ENCODE measurements at regions not wholly inside any gene's neighbourhood (a gene's known extent, or its start where the extent isn't known, plus 50 kb on each side); places are given as distances from the start of the nearest gene placed in this dataset.

GRCh38 chr11:69423181-69423580, 58.3 kb upstream of the LINC01488 start:
- no peaks in the 10 kb centered on the region for H3K4me1 ChIP-seq (ENCODE audit: control insufficient read depth, insufficient read depth, low read length)
- CTCF ChIA-PET = interaction anchor here (0.6 kb wide), 1 partner anchor 247 kb away, joined by 3 read pairs; no protein-coding TSS in a partner anchor
- POLR2A ChIA-PET = no interaction called here
- H3K36me3 ChIP-seq (ENCODE audit: control insufficient read depth in 2 of 2, insufficient read depth in 1 of 2, low read length in 2 of 2) = no peaks in the 10 kb centered on the region
- no peak overlapping the region for H3K4me3 ChIP-seq (ENCODE audit: low read depth, low read length)
- TF ChIP-seq ZNF521 (tag by site-specific recombination; IDR thresholded peaks at IDR 0.05) (no peak), ZNF571 (tag by site-specific recombination; IDR thresholded peaks at IDR 0.05) (no peak)
- H3K9me3 ChIP-seq (ENCODE audit: control insufficient read depth, insufficient read depth, low read depth, low read length) = no peaks in the 10 kb centered on the region
- H3K27ac ChIP-seq (ENCODE audit: extremely low read depth, low read depth, low read length) = no peak overlapping the region

- Histone ChIP-seq H3K4me1 (ENCODE audit: control insufficient read depth, insufficient read depth, low read length) (no peaks in the 10 kb centered on the region), H3K9me3 (ENCODE audit: control insufficient read depth, insufficient read depth, low read depth, low read length) (no peaks in the 10 kb centered on the region), H3K36me3 (ENCODE audit: control insufficient read depth in 2 of 2, insufficient read depth in 1 of 2, low read length in 2 of 2) (no peaks in the 10 kb centered on the region), H3K27ac (ENCODE audit: extremely low read depth, low read depth, low read length) (no peak overlapping the region), H3K4me3 (ENCODE audit: low read depth, low read length) (no peak overlapping the region)
- ChIA-PET CTCF (no interaction called here), POLR2A (no interaction called here)
- no peak for TF ChIP-seq ZNF24 (tag by site-specific recombination; IDR thresholded peaks at IDR 0.05)
- no peak for TF ChIP-seq ZNF692 (tag by site-specific recombination; IDR thresholded peaks at IDR 0.05)
- TF ChIP-seq ZNF302 (tag by site-specific recombination; IDR thresholded peaks at IDR 0.05; ENCODE audit: low read depth) = no peak
- no peak for TF ChIP-seq ZNF518A (tag by site-specific recombination; conservative IDR thresholded peaks at IDR 0.05; ENCODE audit: low read depth)
- TF ChIP-seq ZNF76 (tag by site-specific recombination; IDR thresholded peaks at IDR 0.05; ENCODE audit: borderline replicate concordance, low read depth) = no peak
- TF ChIP-seq ZFP69B (tag by site-specific recombination; IDR thresholded peaks at IDR 0.05) = no peak
- no peak for TF ChIP-seq ZNF157 (tag by site-specific recombination; IDR thresholded peaks at IDR 0.05)
- TF ChIP-seq SALL2 (tag by site-specific recombination; IDR thresholded peaks at IDR 0.05; ENCODE audit: borderline replicate concordance) = no peak
- TF ChIP-seq YY1 (tag by site-specific recombination; IDR thresholded peaks at IDR 0.05) = no peak
- no peak for TF ChIP-seq ZNF148 (tag by site-specific recombination; IDR thresholded peaks at IDR 0.05; ENCODE audit: borderline replicate concordance)
- TF ChIP-seq ZNF23 (tag by site-specific recombination; IDR thresholded peaks at IDR 0.05; ENCODE audit: borderline replicate concordance) = no peak
- no peak for TF ChIP-seq ZNF548 (tag by site-specific recombination; IDR thresholded peaks at IDR 0.05)
- TF ChIP-seq ZNF629 (tag by site-specific recombination; IDR thresholded peaks at IDR 0.05) = no peak
- TF ChIP-seq ZSCAN18 (tag by site-specific recombination; IDR thresholded peaks at IDR 0.05) = no peak
- TF ChIP-seq ZNF391 (tag by site-specific recombination; IDR thresholded peaks at IDR 0.05; ENCODE audit: borderline replicate concordance, low read depth) = no peak
- TF ChIP-seq ZNF146 (tag by site-specific recombination; IDR thresholded peaks at IDR 0.05) = no peak
- no peak for TF ChIP-seq BCL6B (tag by site-specific recombination; IDR thresholded peaks at IDR 0.05)
Measured at GRCh38 chr11:69423611-69424385, 57.7 kb upstream of the LINC01488 start.

Measured in HEK293 (cell line).